Trophoblast cell (in vitro differentiated cells and primary cell): ENCODE measurements at regions not wholly inside any gene's neighbourhood (a gene's known extent, or its start where the extent isn't known, plus 50 kb on each side); places are given as distances from the start of the nearest gene placed in this dataset.

Source experiments
- DNase-seq, 2 donors: peaks; one replicate each; pipeline ENCODE4 v3.0.0-alpha.2; 2016
- H2AFZ ChIP-seq: 2 replicates; pipeline ENCODE4 v1.6.1; 2013; ENCODE audit warnings: low read length, moderate library complexity, mild to moderate bottlenecking; ENCODE audit not compliant: insufficient read depth, poor library complexity
- H2AK5ac ChIP-seq: 2 replicates; pipeline ENCODE4 v1.6.1; 2013; ENCODE audit warnings: mild to moderate bottlenecking, low read length
- H2BK120ac ChIP-seq: 2 replicates; pipeline ENCODE4 v1.6.1; 2013; ENCODE audit warnings: low read length, mild to moderate bottlenecking, moderate library complexity; ENCODE audit not compliant: insufficient read depth, poor library complexity
- H2BK12ac ChIP-seq: 2 replicates; pipeline ENCODE4 v1.6.1; 2013; ENCODE audit warnings: mild to moderate bottlenecking, low read length, moderate library complexity
- H2BK5ac ChIP-seq: 2 replicates; pipeline ENCODE4 v1.6.1; 2013; ENCODE audit warnings: low read length, low read depth, moderate library complexity, mild to moderate bottlenecking; ENCODE audit not compliant: poor library complexity
- H3K14ac ChIP-seq: 2 replicates; pipeline ENCODE4 v1.6.1; 2013; ENCODE audit warnings: mild to moderate bottlenecking, low read length
- H3K18ac ChIP-seq: 2 replicates; pipeline ENCODE4 v1.6.1; 2013; ENCODE audit warnings: mild to moderate bottlenecking, low read length
- H3K23ac ChIP-seq: 2 replicates; pipeline ENCODE4 v1.6.1; 2013; ENCODE audit warnings: low read length
- H3K27ac ChIP-seq: 2 replicates; pipeline ENCODE4 v1.5.1; 2013; ENCODE audit warnings: low read depth, mild to moderate bottlenecking, inconsistent platforms, low read length, moderate library complexity
- H3K27me3 ChIP-seq: 2 replicates; pipeline ENCODE4 v1.6.1; 2013; ENCODE audit warnings: inconsistent platforms, mild to moderate bottlenecking, low read length, moderate library complexity; ENCODE audit not compliant: insufficient read depth
- H3K36me3 ChIP-seq, 2 experiments: 1 replicate in 1 of 2; 2 replicates in 1 of 2; pipeline ENCODE4 v1.6.1; 2013; ENCODE audit warnings: low read length in 2 of 2, mild to moderate bottlenecking in 2 of 2, moderate library complexity in 1 of 2; ENCODE audit not compliant: insufficient read depth in 2 of 2, control insufficient read depth in 1 of 2
- H3K4ac ChIP-seq: 2 replicates; pipeline ENCODE4 v1.6.1; 2013; ENCODE audit warnings: low read depth, mild to moderate bottlenecking, low read length, moderate library complexity
- H3K4me1 ChIP-seq, 2 experiments: 1 replicate in 1 of 2; 2 replicates in 1 of 2; pipeline ENCODE4 v1.6.1; 2013; ENCODE audit warnings: low read length in 2 of 2, mild to moderate bottlenecking in 2 of 2, moderate library complexity in 1 of 2; ENCODE audit not compliant: insufficient read depth in 2 of 2, control insufficient read depth in 1 of 2
- H3K4me2 ChIP-seq: 2 replicates; pipeline ENCODE4 v1.6.1; 2013; ENCODE audit warnings: inconsistent platforms, mild to moderate bottlenecking, low read length, moderate library complexity
- H3K4me3 ChIP-seq: 2 replicates; pipeline ENCODE4 v1.5.1; 2013; ENCODE audit warnings: mild to moderate bottlenecking, low read depth, low read length, inconsistent platforms
- H3K79me1 ChIP-seq: one replicate; pipeline ENCODE4 v1.6.1; 2013; ENCODE audit warnings: low read length
- H3K79me2 ChIP-seq: 2 replicates; pipeline ENCODE4 v1.6.1; 2013; ENCODE audit warnings: low read length, mild to moderate bottlenecking; ENCODE audit not compliant: control insufficient read depth, insufficient read depth, poor library complexity
- H3K9ac ChIP-seq: 2 replicates; pipeline ENCODE4 v1.6.1; 2013; ENCODE audit warnings: mild to moderate bottlenecking, low read length
- H3K9me3 ChIP-seq: 2 replicates; pipeline ENCODE4 v1.6.1; 2013; ENCODE audit warnings: low read depth, mild to moderate bottlenecking, control low read depth, inconsistent platforms, low read length; ENCODE audit not compliant: insufficient read depth
- H4K12ac ChIP-seq: 2 replicates; pipeline ENCODE4 v1.6.1; 2013; ENCODE audit warnings: low read depth, mild to moderate bottlenecking, low read length, moderate library complexity
- H4K8ac ChIP-seq: 2 replicates; pipeline ENCODE4 v1.6.1; 2013; ENCODE audit warnings: low read depth, mild to moderate bottlenecking, low read length, moderate library complexity
- H4K91ac ChIP-seq: one replicate; pipeline ENCODE4 v1.6.1; 2013; ENCODE audit warnings: low read depth, mild to moderate bottlenecking, low read length, moderate library complexity
- WGBS: extraction: QIAGEN DNeasy Blood & Tissue Kit; methylation state at CpG from one replicate; pipeline ENCODE4 v1.1.7; 2013; ENCODE audit warnings: missing lambda C conversion rate; ENCODE audit not compliant: insufficient read length, insufficient coverage; ENCODE audit errors: extremely low coverage; 5-methylcytosine and 5-hydroxymethylcytosine counted together

- Histone ChIP-seq H3K79me2 (no peaks in the 10 kb centered on the region), H3K27me3 (no peaks in the 10 kb centered on the region), H4K8ac (no peak overlapping the region), H2BK5ac (no peak overlapping the region), H3K79me1 (peaks cover 3% of the 10 kb centered on the region), H2BK120ac (no peak overlapping the region), H3K9me3 (no peaks in the 10 kb centered on the region), H2BK12ac (no peak overlapping the region), H2AK5ac (no peak overlapping the region), H3K36me3 (no peaks in the 10 kb centered on the region), H3K4ac (no peak overlapping the region), H3K4me2 (no peak overlapping the region), H3K4me3 (no peak overlapping the region), H3K18ac (no peak overlapping the region), H3K23ac (no peak overlapping the region), H3K4me1 (peaks cover 16 to 17% of the 10 kb centered on the region in 2 experiments), H3K27ac (no peak overlapping the region), H2AFZ (no peak overlapping the region), H3K9ac (no peak overlapping the region), H3K14ac (no peak overlapping the region), H4K12ac (no peak overlapping the region), H4K91ac (no peak overlapping the region)
- WGBS = 100% methylated on average over 1 of the region's 4 CpGs
- DNase-seq = no peak
These were observed 143.5 kb downstream of the CHIC2 start for GRCh38 chr4:53920883-53921282.

- H3K23ac ChIP-seq = no peak overlapping the region
These were observed 144.3 kb downstream of the CHIC2 start for GRCh38 chr4:53920116-53920515.

GRCh38 chr4:53919535-53919934, 144.9 kb downstream of the CHIC2 start:
- H2AK5ac ChIP-seq = no peak overlapping the region
- H3K27me3 ChIP-seq = no peaks in the 10 kb centered on the region
- no peak overlapping the region for H2BK120ac ChIP-seq
- H2BK12ac ChIP-seq = no peak overlapping the region
- no peak overlapping the region for H4K91ac ChIP-seq
- H3K18ac ChIP-seq = no peak overlapping the region
- no peak overlapping the region for H4K8ac ChIP-seq
- peaks cover 9% of the 10 kb centered on the region in 2 experiments for H3K4me1 ChIP-seq
- H3K36me3 ChIP-seq = no peaks in the 10 kb centered on the region
- H4K12ac ChIP-seq = no peak overlapping the region
- H3K4ac ChIP-seq = no peak overlapping the region
- DNase-seq = no peak
- no peak overlapping the region for H3K9ac ChIP-seq
- no CpG with 5 or more reads among the region's 2 CpGs for WGBS
- no peak overlapping the region for H2BK5ac ChIP-seq
- H3K4me2 ChIP-seq = no peak overlapping the region
- H3K27ac ChIP-seq = no peak overlapping the region
- no peak overlapping the region for H3K4me3 ChIP-seq
- H2AFZ ChIP-seq = no peak overlapping the region
- H3K79me1 ChIP-seq = peaks cover 3% of the 10 kb centered on the region
- H3K14ac ChIP-seq = no peak overlapping the region
- no peaks in the 10 kb centered on the region for H3K79me2 ChIP-seq
- H3K9me3 ChIP-seq = no peaks in the 10 kb centered on the region
- no peak overlapping the region for H3K23ac ChIP-seq

More at GRCh38 chr4:53920116-53920515, 144.3 kb downstream of the CHIC2 start:
- Histone ChIP-seq H4K12ac (no peak overlapping the region), H3K36me3 (no peaks in the 10 kb centered on the region), H3K14ac (no peak overlapping the region), H3K4me1 (peaks cover 10% of the 10 kb centered on the region in 2 experiments), H3K27ac (no peak overlapping the region), H2BK5ac (no peak overlapping the region), H4K91ac (no peak overlapping the region), H3K4ac (no peak overlapping the region), H2BK12ac (peak overlapping the region; percentile 43), H3K27me3 (no peaks in the 10 kb centered on the region), H2BK120ac (no peak overlapping the region), H3K4me2 (no peak overlapping the region), H2AFZ (no peak overlapping the region), H3K18ac (no peak overlapping the region), H3K79me1 (peaks cover 3% of the 10 kb centered on the region), H3K79me2 (no peaks in the 10 kb centered on the region), H3K9me3 (no peaks in the 10 kb centered on the region), H3K9ac (no peak overlapping the region), H2AK5ac (no peak overlapping the region), H4K8ac (no peak overlapping the region), H3K4me3 (no peak overlapping the region)
- peak in 1 of 2 donors; percentile 12 for DNase-seq
- no CpG with 5 or more reads among the region's 4 CpGs for WGBS

GRCh38 chr4:53917729-53918128, 146.7 kb downstream of the CHIC2 start:
- Histone ChIP-seq H2BK5ac (no peak overlapping the region), H3K36me3 (no peaks in the 10 kb centered on the region), H3K79me2 (no peaks in the 10 kb centered on the region), H3K4me3 (no peak overlapping the region), H3K9ac (no peak overlapping the region), H3K14ac (no peak overlapping the region), H4K8ac (no peak overlapping the region), H2AK5ac (no peak overlapping the region), H3K4ac (no peak overlapping the region), H3K27ac (no peak overlapping the region), H4K91ac (no peak overlapping the region), H3K4me2 (no peak overlapping the region), H4K12ac (no peak overlapping the region), H3K9me3 (no peaks in the 10 kb centered on the region), H2AFZ (no peak overlapping the region), H2BK120ac (no peak overlapping the region), H3K4me1 (peaks cover 4 to 6% of the 10 kb centered on the region in 2 experiments), H3K27me3 (no peaks in the 10 kb centered on the region), H3K23ac (no peak overlapping the region), H3K18ac (no peak overlapping the region), H3K79me1 (no peaks in the 10 kb centered on the region), H2BK12ac (no peak overlapping the region)
- peak; percentile 69 to 84 for DNase-seq
- WGBS = no CpG with 5 or more reads among the region's 2 CpGs
